Spinal cord (tissue), 9 donors: ENCODE measurements at regions not wholly inside any gene's neighbourhood (a gene's known extent, or its start where the extent isn't known, plus 50 kb on each side); places are given as distances from the start of the nearest gene placed in this dataset.
A peak's percentile ranks its signal among the peaks of the same experiment; 100 is the strongest.

Experiments used
- DNase-seq, 6 donors: peaks; one replicate each; pipeline versions ENCODE4 v3.0.0 to v3.0.0-alpha.2; 2013 to 2015; ENCODE audit warnings: low spot score in 6 of 6, low read depth in 4 of 6
- H3K27ac ChIP-seq: one replicate; pipeline ENCODE4 v1.5.1; 2013; ENCODE audit warnings: low read depth, low read length, control low read depth
- H3K27me3 ChIP-seq: one replicate; pipeline ENCODE4 v1.6.1; 2013; ENCODE audit warnings: low read length; ENCODE audit not compliant: control insufficient read depth, insufficient read depth
- H3K36me3 ChIP-seq: one replicate; pipeline ENCODE4 v1.6.1; 2013; ENCODE audit warnings: low read length; ENCODE audit not compliant: control insufficient read depth, insufficient read depth
- H3K4me1 ChIP-seq: one replicate; pipeline ENCODE4 v1.6.1; 2013; ENCODE audit warnings: low read length; ENCODE audit not compliant: control insufficient read depth, insufficient read depth
- H3K4me3 ChIP-seq: one replicate; pipeline ENCODE4 v1.5.1; 2013; ENCODE audit warnings: low read depth, low read length, control low read depth
- H3K9me3 ChIP-seq: one replicate; pipeline ENCODE4 v1.6.1; 2013; ENCODE audit warnings: low read length; ENCODE audit not compliant: control insufficient read depth, insufficient read depth
- WGBS: methylation state at CpG from one replicate; pipeline ENCODE4 v1.1.5; 2013; ENCODE audit warnings: missing lambda C conversion rate; ENCODE audit not compliant: insufficient coverage; 5-methylcytosine and 5-hydroxymethylcytosine counted together
- donor health status: healthy.

DNA sequence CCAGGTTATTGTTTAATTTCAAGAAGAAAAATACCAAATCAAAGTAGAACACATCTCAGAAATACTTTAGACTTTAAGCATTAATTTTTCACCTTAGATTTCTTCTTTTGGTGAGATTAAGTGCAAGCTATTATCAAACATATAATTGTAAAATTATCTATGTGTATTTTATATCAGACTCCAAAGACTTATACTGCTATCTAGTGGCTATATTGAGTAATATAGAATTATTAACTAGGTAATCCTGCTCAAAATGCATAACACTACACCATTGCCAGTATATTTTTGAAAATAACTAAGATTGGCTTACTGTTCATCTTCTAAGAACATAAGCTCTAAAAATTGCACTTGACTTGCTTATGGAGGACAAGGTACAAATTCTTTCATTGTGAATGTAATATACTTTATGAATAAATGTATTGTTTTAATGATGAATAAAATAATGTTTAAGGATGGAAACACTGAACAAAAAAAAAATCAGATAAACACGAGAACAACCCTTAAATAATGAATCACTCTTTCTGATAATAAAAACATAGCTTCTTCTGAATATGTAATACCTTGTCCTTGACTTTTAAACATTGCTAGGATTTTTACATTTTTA is 86.7 kb upstream of the GNAI1 start:
- H3K9me3 ChIP-seq, result peaks cover 2% of the 10 kb centered on the region
- no CpG with 5 or more reads among the region's 1 CpG for WGBS
- no peaks in the 10 kb centered on the region for H3K36me3 ChIP-seq
- no peak overlapping the region for H3K4me3 ChIP-seq
- peak in 1 of 6 donors; percentile 58 for DNase-seq
- H3K4me1 ChIP-seq, result no peaks in the 10 kb centered on the region
- H3K27me3 ChIP-seq, result no peaks in the 10 kb centered on the region
- H3K27ac ChIP-seq, result no peak overlapping the region

DNA sequence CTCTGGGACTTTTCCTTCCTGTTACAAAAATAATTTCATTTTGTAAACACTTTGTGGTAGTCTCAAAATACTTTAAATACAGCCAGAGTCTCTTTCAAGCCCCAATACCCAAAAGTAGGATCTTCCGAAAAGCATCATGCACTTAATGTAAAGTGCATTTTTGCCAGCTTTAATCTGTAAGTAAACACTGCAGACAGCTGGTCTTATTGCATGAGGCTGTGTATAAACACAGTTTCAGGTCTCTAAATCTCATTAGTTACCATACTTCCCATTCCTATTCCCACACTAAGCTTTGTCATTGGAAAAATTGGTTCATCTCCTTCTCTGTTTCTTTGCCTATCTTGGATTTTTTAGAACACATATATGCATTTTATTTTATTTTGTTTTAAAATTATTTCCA is 87.6 kb upstream of the GNAI1 start:
- H3K4me1 ChIP-seq, result no peaks in the 10 kb centered on the region
- no CpG with 5 or more reads among the region's 1 CpG for WGBS
- no peak overlapping the region for H3K27ac ChIP-seq
- no peaks in the 10 kb centered on the region for H3K27me3 ChIP-seq
- H3K9me3 ChIP-seq, result peaks cover 2% of the 10 kb centered on the region
- H3K36me3 ChIP-seq, result no peaks in the 10 kb centered on the region
- DNase-seq, result peak in 1 of 6 donors; percentile 37
- H3K4me3 ChIP-seq, result no peak overlapping the region

DNA sequence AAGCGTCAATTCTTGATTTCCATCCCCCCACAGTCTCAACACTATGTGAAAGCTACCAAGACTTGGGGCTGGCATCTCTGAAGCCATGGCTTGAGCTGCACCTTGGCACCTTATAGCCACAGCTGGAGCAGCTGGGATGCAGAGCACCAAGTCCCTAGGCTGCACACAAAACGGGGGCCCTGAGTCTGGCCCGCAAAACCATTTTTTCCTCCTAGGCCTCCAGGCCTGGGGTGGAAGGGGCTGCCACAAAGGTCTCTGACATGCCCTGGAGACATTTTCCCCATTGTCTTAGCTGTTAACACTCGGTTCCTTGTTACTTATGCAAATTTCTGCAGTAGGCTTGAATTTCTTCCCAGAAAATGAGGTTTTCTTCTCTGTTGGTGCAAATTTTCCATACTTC is 89.8 kb upstream of the GNAI1 start:
- H3K9me3 ChIP-seq, result peaks cover 2% of the 10 kb centered on the region
- H3K36me3 ChIP-seq, result no peaks in the 10 kb centered on the region
- no peak overlapping the region for H3K27ac ChIP-seq
- no peak overlapping the region for H3K4me3 ChIP-seq
- no peaks in the 10 kb centered on the region for H3K4me1 ChIP-seq
- no peak for DNase-seq
- H3K27me3 ChIP-seq, result no peaks in the 10 kb centered on the region
- WGBS, result 93% methylated on average over 4 of the region's 4 CpGs

DNA sequence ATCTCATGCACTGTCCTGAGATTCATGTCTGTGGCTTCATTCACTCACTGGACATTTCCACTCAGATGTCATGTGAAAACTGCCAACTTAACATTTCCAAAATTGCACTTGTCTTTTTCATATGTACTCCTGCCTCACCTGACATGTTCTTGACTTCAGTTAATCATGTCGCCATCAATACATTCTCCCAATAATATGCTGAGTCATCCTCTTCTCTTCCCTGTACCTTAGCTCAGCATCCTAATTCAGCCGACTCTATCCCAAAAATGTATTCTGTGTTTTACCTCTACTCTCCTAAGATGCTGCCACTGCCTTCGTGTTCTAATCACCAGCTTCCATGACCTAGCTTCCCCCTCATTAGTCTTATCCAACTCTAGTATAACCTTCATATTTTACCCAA is 93.9 kb upstream of the GNAI1 start:
- Histone ChIP-seq H3K27me3 (no peaks in the 10 kb centered on the region), H3K27ac (no peak overlapping the region), H3K36me3 (no peaks in the 10 kb centered on the region), H3K4me1 (no peaks in the 10 kb centered on the region), H3K4me3 (no peak overlapping the region), H3K9me3 (peaks cover 2% of the 10 kb centered on the region)
- no peak for DNase-seq
- WGBS, result 66% methylated on average over 3 of the region's 3 CpGs

DNA sequence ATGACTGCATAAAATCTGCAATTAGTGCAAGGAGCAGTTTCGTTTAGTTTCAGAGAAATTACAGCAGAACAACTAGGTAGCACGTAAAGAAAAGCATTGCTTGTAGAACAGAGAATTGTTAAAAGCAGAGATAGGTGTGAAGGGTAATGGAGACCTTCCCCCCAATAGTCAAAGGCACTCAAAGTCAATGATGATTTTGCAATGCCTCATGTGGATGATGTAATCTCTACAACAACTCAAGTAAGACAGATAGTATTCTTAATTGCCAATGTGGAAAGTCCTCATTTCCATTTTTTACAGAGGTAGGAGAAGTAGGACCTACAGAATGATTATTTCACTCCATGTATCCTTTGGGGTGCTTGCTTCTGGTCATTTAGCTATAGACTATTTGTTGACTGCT is 94.3 kb upstream of the GNAI1 start:
- Histone ChIP-seq H3K9me3 (peaks cover 2% of the 10 kb centered on the region), H3K4me3 (no peak overlapping the region), H3K27ac (no peak overlapping the region), H3K27me3 (no peaks in the 10 kb centered on the region), H3K4me1 (no peaks in the 10 kb centered on the region), H3K36me3 (no peaks in the 10 kb centered on the region)
- DNase-seq, result peak in 1 of 6 donors; percentile 38
- 83% methylated on average over 1 of the region's 2 CpGs for WGBS

DNA sequence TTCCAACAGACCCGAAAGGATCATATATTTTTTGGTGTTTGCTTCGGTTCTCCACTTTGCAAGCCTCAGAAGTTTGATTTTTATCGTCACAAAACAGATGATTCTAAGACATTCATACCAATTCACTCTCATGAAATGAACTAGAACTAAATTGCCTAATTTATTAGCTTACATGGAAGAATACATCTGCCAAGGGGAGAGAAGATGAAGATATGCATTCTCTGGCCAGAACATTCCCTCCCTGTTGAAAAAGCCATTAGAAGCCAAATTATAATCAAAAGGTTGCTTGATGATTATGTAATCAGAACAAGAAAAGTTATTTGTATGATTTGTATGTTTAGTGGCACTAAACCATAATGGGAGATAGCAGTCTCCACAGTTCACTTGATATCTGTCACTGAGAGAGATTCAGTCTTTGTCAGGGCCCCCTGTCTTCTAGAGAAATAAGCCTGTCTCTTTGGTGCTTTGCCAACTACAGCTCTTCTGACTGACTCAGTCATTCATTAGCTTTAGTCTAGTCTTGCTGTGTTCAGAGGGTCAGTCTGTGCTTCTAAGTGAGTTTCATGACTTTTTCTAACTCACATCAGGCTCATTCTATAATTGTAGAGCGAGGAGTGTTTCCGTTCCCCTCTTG is 95.3 kb upstream of the GNAI1 start:
- peak in 2 of 6 donors; percentile 40 to 59 for DNase-seq
- WGBS, result no CpG with 5 or more reads among the region's 5 CpGs
- no peaks in the 10 kb centered on the region for H3K27me3 ChIP-seq

DNA sequence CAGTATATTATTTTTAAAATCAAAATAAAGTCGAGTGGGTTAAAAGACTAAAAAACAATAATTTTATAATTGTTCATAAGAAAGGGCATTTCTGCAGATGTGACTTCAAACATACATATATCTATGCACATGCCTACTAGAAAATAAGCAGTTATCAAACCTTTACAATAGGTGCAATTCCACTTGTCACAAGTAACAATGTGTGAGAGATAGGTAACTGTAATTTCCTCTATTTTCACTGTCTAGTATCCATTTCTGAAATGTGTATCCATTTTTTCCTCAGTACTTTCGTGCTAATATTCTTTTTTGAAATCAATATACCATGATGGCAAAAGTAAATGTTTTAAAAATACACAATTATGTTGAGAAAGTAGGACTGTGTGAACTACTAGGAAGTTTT is 96.9 kb upstream of the GNAI1 start:
- Histone ChIP-seq H3K4me1 (no peaks in the 10 kb centered on the region), H3K27me3 (no peaks in the 10 kb centered on the region), H3K36me3 (no peaks in the 10 kb centered on the region), H3K4me3 (no peak overlapping the region), H3K27ac (no peak overlapping the region), H3K9me3 (no peaks in the 10 kb centered on the region)
- WGBS, result no CpG with 5 or more reads among the region's 2 CpGs
- no peak for DNase-seq

More for the DNA sequence above, 95.3 kb upstream of the GNAI1 start:
- Histone ChIP-seq H3K4me3 (no peak overlapping the region), H3K9me3 (no peaks in the 10 kb centered on the region), H3K27ac (no peak overlapping the region), H3K4me1 (no peaks in the 10 kb centered on the region), H3K36me3 (no peaks in the 10 kb centered on the region)

DNA sequence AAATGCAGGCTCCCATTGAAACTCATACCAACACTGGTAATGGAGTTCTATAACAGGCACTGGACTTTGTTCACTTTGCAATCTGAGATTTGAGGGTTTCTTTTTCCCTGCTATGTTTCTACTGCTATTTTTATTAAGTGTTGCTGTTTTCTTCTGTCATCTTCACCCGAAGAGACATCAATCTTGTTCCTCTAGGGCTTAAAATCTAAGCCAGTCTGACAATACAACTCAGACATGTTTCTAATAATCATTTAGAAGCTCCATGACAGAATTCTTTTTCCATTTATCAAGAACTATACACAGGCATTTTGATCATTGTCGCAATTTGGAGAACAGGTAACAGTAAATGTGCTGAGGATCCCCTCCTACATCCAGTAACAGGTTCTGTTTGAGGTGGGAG is 98.5 kb upstream of the GNAI1 start:
- Histone ChIP-seq H3K4me3 (no peak overlapping the region), H3K27ac (no peak overlapping the region), H3K36me3 (no peaks in the 10 kb centered on the region), H3K27me3 (no peaks in the 10 kb centered on the region), H3K4me1 (no peaks in the 10 kb centered on the region), H3K9me3 (no peaks in the 10 kb centered on the region)
- no peak for DNase-seq
- WGBS, result no CpG with 5 or more reads among the region's 2 CpGs

DNA sequence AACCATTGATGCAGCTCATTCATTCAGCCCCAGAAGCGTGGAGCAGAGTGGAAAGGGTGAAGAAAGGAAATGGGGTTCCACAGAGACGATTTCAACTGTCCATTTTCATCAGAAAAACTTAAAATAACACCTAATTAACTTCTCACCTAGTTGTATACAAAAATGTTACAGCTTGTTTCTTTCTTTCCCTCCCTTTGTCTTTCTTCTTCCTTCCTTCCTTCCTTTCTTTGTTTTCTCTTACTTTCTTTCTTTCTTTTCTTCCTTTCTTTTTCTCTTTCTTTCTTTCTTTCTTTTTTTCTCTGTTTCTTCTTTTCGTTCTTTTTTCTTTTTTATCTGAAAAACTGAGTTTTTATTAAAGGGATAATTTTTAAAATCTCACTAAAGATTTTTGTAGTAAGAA is 105.9 kb upstream of the GNAI1 start:
- H3K4me3 ChIP-seq, result no peak overlapping the region
- 86% methylated on average over 1 of the region's 3 CpGs for WGBS
- H3K27me3 ChIP-seq, result no peaks in the 10 kb centered on the region
- H3K4me1 ChIP-seq, result no peaks in the 10 kb centered on the region
- H3K27ac ChIP-seq, result no peak overlapping the region
- no peaks in the 10 kb centered on the region for H3K9me3 ChIP-seq
- no peak for DNase-seq
- no peaks in the 10 kb centered on the region for H3K36me3 ChIP-seq

DNA sequence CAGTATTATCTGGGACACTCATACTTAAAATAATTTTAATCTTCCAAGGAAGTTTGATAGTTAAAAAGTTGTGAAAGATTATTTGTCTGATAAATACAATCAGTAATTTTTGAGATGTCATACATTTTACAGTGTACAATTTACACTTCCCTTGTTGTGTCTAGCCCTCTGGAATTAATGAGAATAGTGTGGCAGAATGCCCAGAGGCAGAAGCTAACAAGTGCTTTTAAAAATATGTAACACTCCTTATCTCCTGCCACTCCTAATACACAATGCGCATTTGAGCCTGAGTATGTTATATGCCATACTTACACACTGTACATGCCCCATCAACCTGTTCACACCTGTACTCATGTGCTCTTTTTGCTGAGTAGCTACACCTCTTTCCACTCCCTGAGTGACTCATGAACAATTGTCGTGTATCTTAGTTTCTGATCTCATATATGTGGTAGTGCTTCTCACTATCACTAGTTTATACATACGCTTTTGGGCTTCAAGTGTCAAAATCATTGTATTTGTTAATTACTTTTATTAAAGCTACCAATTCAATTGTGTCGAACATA is 106.9 kb upstream of the GNAI1 start:
- H3K27ac ChIP-seq, result no peak overlapping the region
- no peaks in the 10 kb centered on the region for H3K27me3 ChIP-seq
- H3K36me3 ChIP-seq, result no peaks in the 10 kb centered on the region
- no peaks in the 10 kb centered on the region for H3K4me1 ChIP-seq
- H3K9me3 ChIP-seq, result no peaks in the 10 kb centered on the region
- DNase-seq, result peak in 1 of 6 donors; percentile 61
- H3K4me3 ChIP-seq, result no peak overlapping the region
- WGBS, result 100% methylated on average over 1 of the region's 4 CpGs
